Prostate gland (tissue), 2 donors: ENCODE measurements at regions not wholly inside any gene's neighbourhood (a gene's known extent, or its start where the extent isn't known, plus 50 kb on each side); places are given as distances from the start of the nearest gene placed in this dataset.

Source experiments
- POLR2A ChIP-seq: fragments of 450-650 bp; IDR thresholded peaks from one replicate; pipeline ENCODE4 v1.6.1; 2016; ENCODE audit warnings: antibody characterized with exemption, mild to moderate bottlenecking
- TF ChIP-seq, protein P1 (sequence below), 4 experiments: fragments of 200-600 bp in 2 of 4; fragments of 450-650 bp in 2 of 4; sonication (generic) in 2 of 4; IDR thresholded peaks; 1 replicate in 3 of 4; 2 replicates in 1 of 4; pipeline ENCODE4 v1.5.1; 2016 to 2019; ENCODE audit warnings: antibody characterized with exemption in 4 of 4, mild to moderate bottlenecking in 2 of 4, moderate library complexity in 2 of 4

DNA sequence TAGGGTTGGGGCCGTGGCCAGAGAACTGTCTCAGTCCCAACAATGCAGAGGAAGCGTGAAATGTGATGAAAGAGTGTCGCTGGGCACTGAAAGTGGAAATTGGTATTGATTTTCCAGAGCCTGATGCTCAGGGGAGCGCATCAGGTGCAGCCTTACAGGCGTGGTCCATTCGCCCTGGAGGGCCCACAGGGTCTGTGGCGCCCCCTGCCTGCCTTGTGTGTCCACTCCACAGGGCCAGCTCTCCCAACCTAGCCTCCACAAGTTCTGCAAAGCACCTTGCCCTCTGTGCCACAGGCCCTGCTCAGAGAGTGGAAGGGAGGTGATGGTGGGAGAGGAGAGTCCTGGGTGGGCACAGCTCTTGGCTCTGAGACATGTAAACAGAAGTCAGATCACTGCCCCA lies 54.9 kb upstream of the LMO1 start:
- no peak for TF ChIP-seq POLR2A
- TF ChIP-seq, protein P1, sequence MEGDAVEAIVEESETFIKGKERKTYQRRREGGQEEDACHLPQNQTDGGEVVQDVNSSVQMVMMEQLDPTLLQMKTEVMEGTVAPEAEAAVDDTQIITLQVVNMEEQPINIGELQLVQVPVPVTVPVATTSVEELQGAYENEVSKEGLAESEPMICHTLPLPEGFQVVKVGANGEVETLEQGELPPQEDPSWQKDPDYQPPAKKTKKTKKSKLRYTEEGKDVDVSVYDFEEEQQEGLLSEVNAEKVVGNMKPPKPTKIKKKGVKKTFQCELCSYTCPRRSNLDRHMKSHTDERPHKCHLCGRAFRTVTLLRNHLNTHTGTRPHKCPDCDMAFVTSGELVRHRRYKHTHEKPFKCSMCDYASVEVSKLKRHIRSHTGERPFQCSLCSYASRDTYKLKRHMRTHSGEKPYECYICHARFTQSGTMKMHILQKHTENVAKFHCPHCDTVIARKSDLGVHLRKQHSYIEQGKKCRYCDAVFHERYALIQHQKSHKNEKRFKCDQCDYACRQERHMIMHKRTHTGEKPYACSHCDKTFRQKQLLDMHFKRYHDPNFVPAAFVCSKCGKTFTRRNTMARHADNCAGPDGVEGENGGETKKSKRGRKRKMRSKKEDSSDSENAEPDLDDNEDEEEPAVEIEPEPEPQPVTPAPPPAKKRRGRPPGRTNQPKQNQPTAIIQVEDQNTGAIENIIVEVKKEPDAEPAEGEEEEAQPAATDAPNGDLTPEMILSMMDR (IDR thresholded peaks at IDR 0.05) = no peak
